Suprapubic skin (tissue), 4 donors: ENCODE measurements at regions not wholly inside any gene's neighbourhood (a gene's known extent, or its start where the extent isn't known, plus 50 kb on each side); places are given as distances from the start of the nearest gene placed in this dataset.

Source experiments
- DNase-seq, 2 donors: peaks; one replicate each; pipeline ENCODE4 v3.0.0-alpha.2; 2019; ENCODE audit warnings: low spot score in 2 of 2
- H3K27ac ChIP-seq: fragments of 200-600 bp; sonication (generic); one replicate; pipeline ENCODE4 v1.5.1; 2019
- H3K27me3 ChIP-seq: fragments of 200-600 bp; sonication (generic); one replicate; pipeline ENCODE4 v1.5.1; 2019
- H3K36me3 ChIP-seq: fragments of 200-600 bp; sonication (generic); one replicate; pipeline ENCODE4 v1.5.1; 2019
- H3K4me1 ChIP-seq: fragments of 200-600 bp; sonication (generic); one replicate; pipeline ENCODE4 v1.5.1; 2019
- H3K4me3 ChIP-seq: fragments of 200-600 bp; sonication (generic); one replicate; pipeline ENCODE4 v1.5.1; 2019; ENCODE audit warnings: mild to moderate bottlenecking
- H3K9me3 ChIP-seq: fragments of 200-600 bp; sonication (generic); one replicate; pipeline ENCODE4 v1.5.1; 2019
- EP300 ChIP-seq: sonication (generic); formaldehyde crosslinking; IDR thresholded peaks from one replicate; pipeline ENCODE4 v1.6.1; 2017; ENCODE audit warnings: antibody characterized with exemption
- POLR2A ChIP-seq, 2 donors: fragments of 450-650 bp; IDR thresholded peaks; one replicate each; pipeline ENCODE4 v1.6.1; 2017; ENCODE audit warnings: antibody characterized with exemption in 2 of 2, mild to moderate bottlenecking in 2 of 2, moderate library complexity in 2 of 2
- POLR2AphosphoS5 ChIP-seq, 3 donors: sonication (generic); formaldehyde crosslinking; IDR thresholded peaks; one replicate each; pipeline ENCODE4 v1.6.1; 2017; ENCODE audit warnings: antibody characterized with exemption in 3 of 3
- WGBS: methylation state at CpG from one replicate; pipeline ENCODE4 v1.1.5; 2018; 5-methylcytosine and 5-hydroxymethylcytosine counted together
- TF ChIP-seq, protein P1 (sequence below), 2 donors: fragments of 200-600 bp in 1 of 2; fragments of 450-650 bp in 1 of 2; sonication (generic) in 1 of 2; IDR thresholded peaks; one replicate each; pipeline ENCODE4 v1.5.1; 2016 to 2019; ENCODE audit warnings: antibody characterized with exemption in 2 of 2, mild to moderate bottlenecking in 1 of 2, moderate library complexity in 1 of 2

DNA sequence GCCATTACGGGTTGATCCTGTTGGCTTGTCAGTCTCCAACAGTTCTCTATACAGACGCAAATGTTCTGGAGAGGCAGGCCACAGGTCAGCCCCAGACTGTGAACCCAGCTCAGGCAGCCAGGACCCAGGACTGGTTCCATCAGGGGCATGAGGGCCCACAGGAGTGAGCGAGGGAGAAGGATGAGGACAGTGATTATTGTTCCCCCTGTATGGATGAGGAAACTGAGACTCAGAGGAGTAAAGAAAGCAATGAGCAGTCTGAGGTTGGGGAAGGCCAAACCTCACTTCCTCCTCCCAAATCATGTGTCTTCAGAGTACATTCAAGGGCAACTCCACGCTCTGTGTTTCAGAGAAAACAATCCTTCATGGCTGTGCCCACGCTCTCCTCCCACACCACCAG lies 121.9 kb downstream of the RPLP1 start:
- no peaks in the 10 kb centered on the region for H3K36me3 ChIP-seq
- DNase-seq, result no peak
- H3K4me1 ChIP-seq, result no peaks in the 10 kb centered on the region
- H3K27ac ChIP-seq, result no peak overlapping the region
- H3K27me3 ChIP-seq, result no peaks in the 10 kb centered on the region
- H3K9me3 ChIP-seq, result no peaks in the 10 kb centered on the region
- TF ChIP-seq, protein P1, sequence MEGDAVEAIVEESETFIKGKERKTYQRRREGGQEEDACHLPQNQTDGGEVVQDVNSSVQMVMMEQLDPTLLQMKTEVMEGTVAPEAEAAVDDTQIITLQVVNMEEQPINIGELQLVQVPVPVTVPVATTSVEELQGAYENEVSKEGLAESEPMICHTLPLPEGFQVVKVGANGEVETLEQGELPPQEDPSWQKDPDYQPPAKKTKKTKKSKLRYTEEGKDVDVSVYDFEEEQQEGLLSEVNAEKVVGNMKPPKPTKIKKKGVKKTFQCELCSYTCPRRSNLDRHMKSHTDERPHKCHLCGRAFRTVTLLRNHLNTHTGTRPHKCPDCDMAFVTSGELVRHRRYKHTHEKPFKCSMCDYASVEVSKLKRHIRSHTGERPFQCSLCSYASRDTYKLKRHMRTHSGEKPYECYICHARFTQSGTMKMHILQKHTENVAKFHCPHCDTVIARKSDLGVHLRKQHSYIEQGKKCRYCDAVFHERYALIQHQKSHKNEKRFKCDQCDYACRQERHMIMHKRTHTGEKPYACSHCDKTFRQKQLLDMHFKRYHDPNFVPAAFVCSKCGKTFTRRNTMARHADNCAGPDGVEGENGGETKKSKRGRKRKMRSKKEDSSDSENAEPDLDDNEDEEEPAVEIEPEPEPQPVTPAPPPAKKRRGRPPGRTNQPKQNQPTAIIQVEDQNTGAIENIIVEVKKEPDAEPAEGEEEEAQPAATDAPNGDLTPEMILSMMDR (IDR thresholded peaks at IDR 0.05), result no peak
- TF ChIP-seq EP300 (no peak), POLR2A (IDR thresholded peaks at IDR 0.05) (no peak), POLR2AphosphoS5 (IDR thresholded peaks at IDR 0.05) (no peak)
- H3K4me3 ChIP-seq, result no peak overlapping the region
- whole genome bisulfite sequencing, result 89% methylated on average over 5 of the region's 5 CpGs

DNA sequence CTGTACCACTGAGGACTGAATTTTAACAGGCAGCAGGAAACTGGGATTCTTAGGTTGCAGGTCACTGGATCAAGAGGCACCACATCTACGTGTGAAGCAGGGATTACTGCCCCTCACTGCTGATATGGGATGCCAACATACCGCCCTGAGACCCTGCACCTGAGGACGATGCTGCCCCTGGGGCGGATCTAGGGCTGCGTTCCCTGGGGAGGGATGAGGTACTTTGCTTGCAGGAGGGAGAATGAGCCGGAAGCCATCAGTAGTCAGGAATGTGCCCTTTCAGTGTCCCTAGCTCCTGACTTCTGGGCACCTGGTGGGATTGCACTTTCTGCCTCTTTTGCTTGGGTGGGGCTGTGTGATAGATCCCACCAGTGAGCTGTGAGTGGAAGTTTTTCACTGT lies 122.8 kb downstream of the RPLP1 start:
- no peak overlapping the region for H3K27ac ChIP-seq
- WGBS, result 93% methylated on average over 6 of the region's 6 CpGs
- no peak for TF ChIP-seq POLR2AphosphoS5 (IDR thresholded peaks at IDR 0.05)
- TF ChIP-seq POLR2A (IDR thresholded peaks at IDR 0.05), result no peak
- TF ChIP-seq, protein P1 (IDR thresholded peaks at IDR 0.05), result no peak
- TF ChIP-seq EP300, result no peak
- H3K4me3 ChIP-seq, result no peak overlapping the region
- no peaks in the 10 kb centered on the region for H3K36me3 ChIP-seq
- DNase-seq, result no peak
- H3K9me3 ChIP-seq, result no peaks in the 10 kb centered on the region
- H3K4me1 ChIP-seq, result no peaks in the 10 kb centered on the region
- H3K27me3 ChIP-seq, result no peaks in the 10 kb centered on the region

DNA sequence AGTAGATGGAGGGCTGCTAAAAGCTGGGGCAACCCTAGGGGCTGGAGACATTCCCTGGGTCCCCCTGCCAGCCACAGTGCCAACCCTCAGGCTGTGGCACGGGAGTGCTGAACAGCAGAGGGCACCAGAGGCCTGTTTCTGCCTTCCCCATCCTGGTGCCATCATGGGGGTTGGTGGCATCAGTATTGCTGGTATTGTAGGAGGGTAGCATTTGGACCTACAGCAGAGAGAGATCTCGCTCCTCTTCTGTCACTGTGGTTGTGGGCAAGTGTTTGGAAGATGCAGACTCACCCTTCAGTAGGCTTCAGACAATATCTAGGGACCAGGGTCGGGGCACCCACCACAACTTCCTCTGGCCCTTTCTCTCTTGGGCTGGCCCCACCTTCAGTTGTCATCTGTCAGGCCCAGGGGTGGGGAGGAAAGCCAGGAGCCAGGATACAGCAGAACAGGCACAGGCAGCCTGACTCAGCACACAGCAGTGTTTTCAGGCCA lies 123.5 kb downstream of the RPLP1 start:
- TF ChIP-seq, protein P1 (IDR thresholded peaks at IDR 0.05), result peak; percentile 37 to 63
- no peak for TF ChIP-seq EP300
- DNase-seq, result no peak
- Histone ChIP-seq H3K36me3 (no peaks in the 10 kb centered on the region), H3K4me3 (no peak overlapping the region), H3K27me3 (no peaks in the 10 kb centered on the region), H3K9me3 (no peaks in the 10 kb centered on the region), H3K27ac (no peak overlapping the region), H3K4me1 (no peaks in the 10 kb centered on the region)
- 62% methylated on average over 2 of the region's 3 CpGs for WGBS

DNA sequence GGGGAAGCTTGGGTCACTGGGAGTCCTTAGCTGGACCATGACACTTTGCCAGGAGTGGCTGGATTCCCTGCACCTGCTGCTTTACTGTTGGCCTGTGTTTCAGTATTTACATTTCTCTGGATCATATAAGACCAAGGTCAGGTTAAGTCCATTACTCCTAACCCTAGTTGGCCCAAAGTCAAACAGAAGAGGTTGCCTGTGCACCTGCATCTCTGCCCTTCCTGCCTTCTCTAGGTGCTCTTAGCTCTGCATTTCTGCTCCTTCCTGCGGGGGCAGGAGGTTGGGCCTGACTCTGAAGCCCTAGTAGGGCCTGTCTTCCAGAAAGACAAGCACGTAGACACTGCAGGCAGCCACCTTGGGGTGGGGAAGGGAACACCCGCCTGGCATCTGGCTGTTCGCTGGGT lies 124.3 kb downstream of the RPLP1 start:
- TF ChIP-seq POLR2A (IDR thresholded peaks at IDR 0.05), result no peak
- TF ChIP-seq EP300, result no peak
- TF ChIP-seq, protein P1 (IDR thresholded peaks at IDR 0.05), result no peak
- no peak for TF ChIP-seq POLR2AphosphoS5 (IDR thresholded peaks at IDR 0.05)
- no peaks in the 10 kb centered on the region for H3K36me3 ChIP-seq
- no peak overlapping the region for H3K27ac ChIP-seq
- no peaks in the 10 kb centered on the region for H3K9me3 ChIP-seq
- no peaks in the 10 kb centered on the region for H3K27me3 ChIP-seq
- WGBS, result 88% methylated on average over 1 of the region's 4 CpGs
- H3K4me1 ChIP-seq, result no peaks in the 10 kb centered on the region
- no peak overlapping the region for H3K4me3 ChIP-seq
- DNase-seq, result no peak

DNA sequence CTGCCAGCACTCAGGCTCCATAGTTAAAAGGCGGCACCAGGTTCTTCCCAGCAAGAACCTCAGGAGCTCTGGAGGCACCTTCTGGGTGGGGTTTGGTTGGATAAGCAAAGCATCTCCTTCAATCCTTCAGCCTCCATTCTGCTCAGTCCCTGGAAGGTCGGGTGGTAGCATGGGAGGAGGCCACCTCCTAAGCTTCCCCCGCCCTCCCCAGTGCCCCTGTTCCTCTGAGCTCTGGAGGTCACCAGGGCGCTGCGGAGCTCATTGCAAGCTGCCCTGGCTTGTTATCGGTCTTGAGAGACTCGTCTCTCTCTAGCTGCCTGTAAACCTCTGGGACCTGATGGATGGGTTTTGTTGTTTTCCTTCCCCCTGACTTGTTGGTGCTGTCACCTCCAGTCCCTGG lies 124.8 kb downstream of the RPLP1 start:
- H3K27ac ChIP-seq, result no peak overlapping the region
- no peaks in the 10 kb centered on the region for H3K4me1 ChIP-seq
- 88% methylated on average over 7 of the region's 7 CpGs for WGBS
- H3K9me3 ChIP-seq, result no peaks in the 10 kb centered on the region
- no peak for DNase-seq
- H3K4me3 ChIP-seq, result no peak overlapping the region
- TF ChIP-seq POLR2A (IDR thresholded peaks at IDR 0.05) (no peak), POLR2AphosphoS5 (IDR thresholded peaks at IDR 0.05) (no peak), EP300 (no peak)
- TF ChIP-seq, protein P1 (IDR thresholded peaks at IDR 0.05), result no peak
- no peaks in the 10 kb centered on the region for H3K36me3 ChIP-seq
- no peaks in the 10 kb centered on the region for H3K27me3 ChIP-seq
